ENCODE measurements at regions not wholly inside any gene's neighbourhood (a gene's known extent, or its start where the extent isn't known, plus 50 kb on each side); places are given as distances from the start of the nearest gene placed in this dataset.

- TF ChIP-seq CTCF (IDR thresholded peaks at IDR 0.05) (no peak), EZH2 (IDR thresholded peaks at IDR 0.05) (no peak)
Observed at GRCh38 chr12:62986844-62987243, 51.9 kb upstream of the PPM1H start.
